T-helper 17 cell (primary cell): ENCODE measurements at regions not wholly inside any gene's neighbourhood (a gene's known extent, or its start where the extent isn't known, plus 50 kb on each side); places are given as distances from the start of the nearest gene placed in this dataset.
A peak's percentile ranks its signal among the peaks of the same experiment; 100 is the strongest.
"Not testable (repeated sequence)": the region's sequence is repeated elsewhere in the genome, so short reads cannot be mapped to it uniquely, and the experiment has no call there.

Experiments used
- ATAC-seq: fragments of 150-1000 bp; cut with Tn5 transposase; 2 replicates; pipeline ENCODE4 v1.10.0; 2021; ENCODE audit warnings: mild to moderate bottlenecking, moderate library complexity
- DNase-seq, 3 donors: peaks; one replicate each; pipeline versions ENCODE4 v3.0.0 to v3.0.0-alpha.2; 2020 to 2021
- H3K9me3 ChIP-seq: one replicate; pipeline ENCODE4 v1.7.0; 2013; ENCODE audit warnings: low read length, mild to moderate bottlenecking; ENCODE audit not compliant: control insufficient read depth, poor library complexity, severe bottlenecking
- H3K27ac Mint-ChIP-seq: one replicate; pipeline ENCODE4 v1.8.0; 2022; ENCODE audit warnings: mild to moderate bottlenecking, moderate library complexity, mixed read lengths
- H3K27me3 Mint-ChIP-seq: one replicate; pipeline ENCODE4 v1.8.0; 2022; ENCODE audit warnings: mixed read lengths
- H3K36me3 Mint-ChIP-seq: one replicate; pipeline ENCODE4 v1.8.0; 2022; ENCODE audit warnings: low read depth, mixed read lengths
- H3K4me1 Mint-ChIP-seq: one replicate; pipeline ENCODE4 v1.8.0; 2022; ENCODE audit warnings: mild to moderate bottlenecking, mixed read lengths
- H3K4me3 Mint-ChIP-seq: one replicate; pipeline ENCODE4 v1.8.0; 2022; ENCODE audit warnings: mild to moderate bottlenecking, moderate library complexity, mixed read lengths

DNA sequence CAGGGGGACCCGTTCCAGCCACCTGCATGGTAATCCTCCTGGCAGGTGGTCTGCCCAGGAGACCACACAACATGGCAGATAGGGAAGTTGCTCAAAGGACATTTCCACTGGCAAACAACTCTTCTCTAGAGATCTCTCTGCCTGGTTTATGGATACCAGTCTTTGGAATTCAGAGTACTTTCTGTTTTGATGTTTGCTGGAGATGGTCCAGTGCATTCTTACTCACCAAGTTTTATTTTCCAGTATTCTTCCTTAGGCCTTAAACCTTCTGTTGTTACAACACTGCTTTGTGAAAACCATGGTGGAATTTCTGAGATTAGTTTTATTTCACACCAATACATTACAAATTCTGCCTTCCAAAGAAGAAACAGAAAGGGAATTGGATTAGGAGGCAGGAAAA lies 428.3 kb downstream of the FUT8 start:
- no peaks in the 10 kb centered on the region for H3K9me3 ChIP-seq
- H3K27ac Mint-ChIP-seq, result no peak overlapping the region
- peaks cover 40% of the 10 kb centered on the region for H3K4me1 Mint-ChIP-seq
- no peaks in the 10 kb centered on the region for H3K27me3 Mint-ChIP-seq
- DNase-seq (no peak), ATAC-seq (no peak)
- H3K4me3 Mint-ChIP-seq, result no peak overlapping the region
- H3K36me3 Mint-ChIP-seq, result peaks cover 2% of the 10 kb centered on the region

DNA sequence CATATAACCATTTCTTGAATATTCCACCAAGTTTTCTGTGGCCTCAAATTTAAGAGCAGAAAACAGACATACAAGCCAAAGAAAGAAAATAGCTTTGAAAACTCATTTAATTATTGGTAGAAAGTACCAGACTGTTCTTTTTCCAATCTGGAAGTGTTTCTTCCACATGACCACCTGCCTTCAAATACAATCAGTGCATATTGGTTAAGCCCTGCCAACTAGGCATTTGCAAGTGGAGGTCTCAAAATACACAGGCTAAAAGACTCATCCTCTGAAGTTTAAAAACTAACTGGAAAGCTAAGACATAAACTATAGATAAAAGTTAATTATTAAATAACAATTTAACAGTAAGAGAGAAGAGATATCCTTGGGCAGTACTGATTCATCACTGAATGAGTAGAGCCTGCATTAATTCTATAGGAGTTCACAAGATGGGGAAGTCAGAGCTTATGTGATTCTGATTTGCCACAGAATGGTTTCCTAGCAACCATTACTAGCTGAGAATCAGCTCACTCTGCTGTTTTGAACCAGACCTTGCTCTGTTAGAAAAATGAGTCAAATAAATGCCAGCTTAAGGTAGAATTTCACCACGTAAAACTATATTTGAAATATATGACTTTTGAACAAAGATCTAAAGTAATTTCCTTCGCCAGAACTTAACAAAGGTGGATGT lies 433.8 kb downstream of the FUT8 start:
- peaks cover 54% of the 10 kb centered on the region for H3K4me1 Mint-ChIP-seq

DNA sequence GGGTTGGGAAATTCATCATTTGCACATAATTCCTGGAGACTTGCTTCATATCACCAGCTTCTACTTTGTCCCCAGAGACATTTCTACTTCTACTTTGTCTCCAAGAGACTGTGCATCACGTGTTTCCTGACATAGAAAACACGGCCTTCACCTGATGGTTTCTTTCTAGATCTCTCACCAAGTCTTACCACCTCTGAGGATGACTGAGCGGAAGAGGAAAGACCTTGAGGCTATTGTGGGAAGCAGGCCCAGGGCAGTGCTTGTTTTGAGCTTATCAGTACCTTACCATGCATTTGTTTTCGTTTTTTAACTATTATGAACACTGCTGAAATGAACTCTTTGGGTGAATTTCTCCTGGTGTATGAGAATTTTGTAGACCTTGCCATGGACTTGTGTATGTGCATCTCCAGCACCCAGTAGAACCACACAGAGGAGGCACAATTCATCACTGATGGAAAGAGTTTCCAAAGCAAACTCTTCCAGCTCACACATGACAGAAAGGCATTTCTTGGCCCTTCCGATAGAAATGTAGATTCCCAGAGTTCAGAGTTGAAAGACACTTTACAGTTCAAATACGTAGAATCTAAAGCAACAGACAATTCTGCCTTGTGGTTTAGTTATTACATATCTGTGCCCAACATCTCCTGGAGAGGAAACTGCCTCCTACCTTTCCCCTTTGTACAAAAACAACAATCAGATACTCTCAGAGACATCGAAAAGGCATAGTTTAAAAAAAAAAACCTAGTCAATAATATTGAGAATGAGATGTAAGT lies 434.7 kb downstream of the FUT8 start:
- peak; percentile 89 for ATAC-seq
- no peaks in the 10 kb centered on the region for H3K9me3 ChIP-seq
- no peaks in the 10 kb centered on the region for H3K27me3 Mint-ChIP-seq
- peak; percentile 19 to 60 (median 50) for DNase-seq
- peak overlapping the region; percentile 90 for H3K4me3 Mint-ChIP-seq
- no peaks in the 10 kb centered on the region for H3K36me3 Mint-ChIP-seq
- H3K4me1 Mint-ChIP-seq, result peaks cover 53% of the 10 kb centered on the region
- H3K27ac Mint-ChIP-seq, result peak overlapping the region; percentile 97

More for the DNA sequence above, 433.8 kb downstream of the FUT8 start:
- H3K36me3 Mint-ChIP-seq, result no peaks in the 10 kb centered on the region
- H3K9me3 ChIP-seq, result no peaks in the 10 kb centered on the region
- ATAC-seq (peak; percentile 65), DNase-seq (no peak)
- peak overlapping the region; percentile 97 for H3K27ac Mint-ChIP-seq
- H3K27me3 Mint-ChIP-seq, result no peaks in the 10 kb centered on the region
- peak overlapping the region; percentile 90 for H3K4me3 Mint-ChIP-seq

DNA sequence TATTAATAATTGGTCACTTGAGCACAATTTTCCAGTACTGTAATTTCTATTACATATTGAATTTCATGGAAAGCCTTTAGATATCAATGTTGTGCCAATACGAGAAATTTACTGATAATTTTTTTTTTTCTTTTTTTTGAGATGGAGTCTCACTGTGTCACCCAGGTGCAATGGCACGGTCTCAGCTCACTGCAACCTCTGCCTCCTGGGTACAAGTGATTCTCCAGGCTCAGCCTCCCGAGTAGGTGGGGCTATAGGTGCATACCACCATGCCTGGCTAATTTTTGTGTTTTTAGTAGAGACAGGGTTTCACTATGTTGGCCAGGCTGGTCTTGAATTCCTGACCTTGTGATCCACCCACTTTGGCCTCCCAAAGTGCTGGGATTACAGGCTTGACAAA lies 435.4 kb downstream of the FUT8 start:
- DNase-seq, H3K9me3 ChIP-seq, H3K27me3 Mint-ChIP-seq, ATAC-seq, H3K36me3 Mint-ChIP-seq, H3K4me3 Mint-ChIP-seq: not testable (repeated sequence)
- Mint-ChIP-seq H3K27ac (peak overlapping the region; percentile 97), H3K4me1 (peaks cover 46% of the 10 kb centered on the region)

DNA sequence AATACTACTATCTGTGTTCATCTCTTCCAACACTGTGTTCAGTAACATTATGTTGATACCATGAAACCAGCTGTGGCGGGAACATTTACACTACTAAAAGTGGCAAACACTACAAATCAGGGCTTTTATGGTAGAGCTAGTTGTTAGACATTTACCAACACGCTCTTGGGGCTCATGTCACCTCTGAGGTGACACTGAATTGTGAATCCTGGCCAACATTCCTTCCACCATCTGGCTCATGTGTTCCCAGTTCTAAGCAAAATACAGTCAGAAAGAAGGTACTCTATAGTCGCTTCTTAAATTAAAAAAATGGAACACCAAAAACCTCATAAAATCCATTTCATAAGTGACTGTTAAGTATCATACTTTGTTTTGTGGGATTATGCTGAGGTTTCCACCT lies 436.6 kb downstream of the FUT8 start:
- ATAC-seq (no peak), DNase-seq (no peak)
- no peaks in the 10 kb centered on the region for H3K27me3 Mint-ChIP-seq
- peak overlapping the region; percentile 66 for H3K4me3 Mint-ChIP-seq
- H3K9me3 ChIP-seq, result peaks cover 2% of the 10 kb centered on the region
- H3K36me3 Mint-ChIP-seq, result no peaks in the 10 kb centered on the region
- H3K4me1 Mint-ChIP-seq, result peaks cover 42% of the 10 kb centered on the region
- peak overlapping the region; percentile 97 for H3K27ac Mint-ChIP-seq

DNA sequence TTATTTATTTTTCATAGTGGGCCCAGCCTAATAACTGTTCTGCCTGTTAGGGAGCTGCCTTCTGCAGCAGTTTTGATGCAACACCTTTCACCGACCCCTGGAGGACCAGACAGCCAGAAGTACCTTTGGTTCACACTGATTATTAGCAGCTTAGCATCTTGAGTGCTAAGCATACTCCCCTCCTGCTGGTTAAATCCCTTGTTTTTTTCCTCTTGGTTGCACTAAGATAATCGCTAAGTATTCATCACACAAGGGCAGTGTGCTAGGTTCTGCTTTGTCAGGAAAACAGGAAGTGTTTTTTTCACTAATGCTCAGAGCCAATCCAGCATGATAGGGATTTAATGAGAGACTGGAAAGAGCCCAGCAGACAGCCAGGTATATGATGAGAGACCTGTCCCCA lies 437.0 kb downstream of the FUT8 start:
- H3K27ac Mint-ChIP-seq, result peak overlapping the region; percentile 97
- no peaks in the 10 kb centered on the region for H3K27me3 Mint-ChIP-seq
- DNase-seq, result no peak
- H3K4me1 Mint-ChIP-seq, result peaks cover 39% of the 10 kb centered on the region
- H3K36me3 Mint-ChIP-seq, result no peaks in the 10 kb centered on the region
- peaks cover 5% of the 10 kb centered on the region for H3K9me3 ChIP-seq
- ATAC-seq, result no peak
- peak overlapping the region; percentile 66 for H3K4me3 Mint-ChIP-seq

DNA sequence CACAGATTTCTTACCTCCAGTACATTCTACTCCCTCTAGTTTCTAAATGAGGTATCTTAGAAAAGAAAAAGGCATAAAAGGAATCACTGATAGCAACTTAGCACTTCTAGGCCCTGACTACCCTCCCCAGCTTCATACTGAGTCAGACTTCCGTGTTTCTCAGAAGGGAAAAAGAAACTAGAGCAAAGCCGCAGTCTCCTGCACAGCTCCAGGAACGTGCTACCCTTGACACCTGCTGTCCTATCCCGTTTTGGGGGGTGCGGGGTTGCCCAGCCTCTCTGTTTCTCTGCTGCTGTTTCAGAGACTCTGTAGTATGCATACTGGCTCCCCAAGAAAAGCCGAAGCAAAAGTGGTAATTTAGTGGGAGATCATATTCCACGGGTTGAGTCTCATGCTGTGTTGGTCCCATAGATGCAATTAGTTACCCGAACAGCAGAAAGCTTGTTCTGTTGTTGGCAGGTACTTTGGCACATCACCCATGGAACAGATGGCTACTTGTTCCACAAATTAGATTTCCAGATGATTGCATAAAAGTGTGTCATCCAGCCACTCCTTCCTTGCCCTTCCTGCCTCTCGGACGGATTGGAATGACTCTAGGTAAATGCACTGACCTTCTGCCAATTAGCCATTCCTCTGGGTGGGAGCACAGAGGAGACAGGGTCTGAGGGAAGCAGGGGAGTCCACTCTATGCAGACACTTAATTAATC lies 438.1 kb downstream of the FUT8 start:
- H3K36me3 Mint-ChIP-seq, result no peaks in the 10 kb centered on the region

DNA sequence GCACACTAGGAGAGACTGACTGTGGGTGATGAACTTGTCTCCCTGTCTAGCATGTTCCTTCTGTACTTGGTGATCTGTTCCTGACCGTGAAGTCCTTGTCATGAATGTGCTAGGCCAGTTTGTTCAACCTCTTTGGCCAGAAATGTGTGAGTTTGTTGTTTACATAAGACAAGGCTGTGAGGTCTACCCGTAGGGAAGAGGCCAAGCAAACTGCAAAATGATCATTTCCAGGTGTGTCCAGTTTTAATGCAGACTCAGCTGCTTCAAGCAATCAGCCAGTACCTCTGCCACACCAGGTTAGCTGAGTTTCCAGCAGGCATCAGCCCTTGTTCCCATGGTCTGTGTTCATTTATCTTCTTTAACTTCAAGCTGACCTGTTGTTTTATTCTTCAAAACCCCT lies 440.2 kb downstream of the FUT8 start:
- ATAC-seq (no peak), DNase-seq (no peak)
- Mint-ChIP-seq H3K27me3 (no peaks in the 10 kb centered on the region), H3K27ac (peak overlapping the region; percentile 61), H3K4me1 (peaks cover 24% of the 10 kb centered on the region), H3K4me3 (no peak overlapping the region), H3K36me3 (no peaks in the 10 kb centered on the region)
- H3K9me3 ChIP-seq, result peaks cover 5% of the 10 kb centered on the region

More for the DNA sequence above, 438.1 kb downstream of the FUT8 start:
- peak overlapping the region; percentile 66 for H3K4me3 Mint-ChIP-seq
- H3K27ac Mint-ChIP-seq, result peak overlapping the region; percentile 97
- peaks cover 36% of the 10 kb centered on the region for H3K4me1 Mint-ChIP-seq
- DNase-seq, result peak in 2 of 3 donors; percentile 20 to 35
- ATAC-seq, result peak; percentile 51
- no peaks in the 10 kb centered on the region for H3K27me3 Mint-ChIP-seq
- peaks cover 5% of the 10 kb centered on the region for H3K9me3 ChIP-seq

DNA sequence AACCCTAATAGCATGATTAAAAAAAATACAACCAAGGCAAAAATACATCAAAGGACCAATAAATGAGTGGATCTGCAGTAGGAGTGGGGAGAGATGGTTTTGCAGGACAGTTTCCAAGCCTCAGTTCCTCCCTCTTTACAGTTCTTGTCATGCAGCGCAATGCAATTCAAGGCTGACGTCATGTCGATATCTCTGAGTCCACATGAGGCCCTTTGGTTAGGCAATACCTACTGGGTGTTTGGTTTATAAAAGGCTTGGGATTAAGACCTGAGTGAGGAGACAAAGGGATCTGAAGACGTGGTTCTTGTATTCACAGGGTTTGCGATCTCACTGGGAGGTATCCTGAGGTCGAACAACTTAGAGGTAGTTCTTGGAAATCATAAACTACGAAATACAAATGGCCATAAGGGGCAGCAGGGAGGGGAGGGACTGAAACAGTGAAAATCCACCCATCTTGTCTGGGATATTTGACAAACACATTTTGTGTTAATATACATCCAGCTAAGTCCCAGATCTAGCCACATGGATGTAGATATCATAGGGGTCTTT lies 441.0 kb downstream of the FUT8 start:
- Mint-ChIP-seq H3K4me1 (peaks cover 24% of the 10 kb centered on the region), H3K27ac (no peak overlapping the region), H3K27me3 (no peaks in the 10 kb centered on the region), H3K36me3 (no peaks in the 10 kb centered on the region), H3K4me3 (no peak overlapping the region)
- ATAC-seq, result no peak
- DNase-seq, result no peak
- peaks cover 5% of the 10 kb centered on the region for H3K9me3 ChIP-seq

DNA sequence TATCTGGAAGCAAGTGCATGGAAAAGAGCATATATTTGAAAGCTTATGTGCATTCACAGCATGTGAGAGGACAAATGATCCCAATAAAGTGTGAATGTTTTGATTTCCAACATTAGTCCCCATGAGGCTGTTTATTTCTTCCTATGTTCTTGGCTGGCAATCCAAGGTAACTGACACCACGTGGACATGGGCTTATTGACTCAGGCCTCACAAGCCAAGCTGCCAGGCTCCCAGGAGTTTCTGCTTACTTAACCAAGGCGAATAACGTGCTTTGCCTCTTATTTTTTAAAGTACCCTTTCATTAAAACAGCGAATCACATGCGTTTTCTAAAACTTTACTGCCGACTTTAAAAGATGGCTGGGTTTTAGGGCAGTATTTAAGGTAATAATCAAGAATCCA lies 441.7 kb downstream of the FUT8 start:
- H3K4me3 Mint-ChIP-seq, result no peak overlapping the region
- no peak for ATAC-seq
- H3K27me3 Mint-ChIP-seq, result no peaks in the 10 kb centered on the region
- peaks cover 20% of the 10 kb centered on the region for H3K4me1 Mint-ChIP-seq
- H3K9me3 ChIP-seq, result peaks cover 5% of the 10 kb centered on the region
- peaks cover 1% of the 10 kb centered on the region for H3K36me3 Mint-ChIP-seq
- no peak overlapping the region for H3K27ac Mint-ChIP-seq
- no peak for DNase-seq

DNA sequence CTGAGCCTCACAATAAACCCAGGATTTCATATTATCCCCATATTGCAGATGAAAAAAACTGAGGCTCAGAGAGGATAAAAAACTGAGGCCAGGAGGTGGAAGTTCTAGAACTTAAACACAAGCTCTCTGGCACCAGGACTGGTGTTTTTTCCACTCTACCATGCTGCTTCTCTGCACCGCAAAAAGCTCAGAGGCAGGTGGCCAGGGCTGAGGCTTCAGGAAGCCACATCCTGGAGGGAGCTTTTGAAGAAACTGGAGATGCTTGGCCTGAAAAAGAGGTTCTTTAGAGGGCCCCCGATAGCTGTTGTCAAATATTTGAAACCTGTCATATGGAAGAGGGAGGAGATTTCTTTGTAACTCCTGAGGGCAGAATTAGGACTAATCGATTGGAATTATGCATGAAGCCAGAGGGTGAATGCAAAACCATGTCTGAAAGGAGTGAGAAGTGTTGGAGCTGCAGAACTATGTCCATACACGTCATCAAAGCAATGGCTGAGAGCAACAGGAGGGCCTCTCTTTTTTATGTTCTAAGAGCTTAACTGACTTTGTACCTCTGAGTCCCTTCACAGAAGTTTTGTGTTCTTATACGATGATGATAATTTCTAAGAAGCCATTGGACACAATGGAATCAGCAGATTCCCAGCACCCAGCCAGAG lies 448.6 kb downstream of the FUT8 start:
- Mint-ChIP-seq H3K27ac (peak overlapping the region; percentile 91), H3K36me3 (peaks cover 2% of the 10 kb centered on the region), H3K4me3 (peak overlapping the region; percentile 31), H3K27me3 (no peaks in the 10 kb centered on the region), H3K4me1 (peaks cover 42% of the 10 kb centered on the region)
- DNase-seq (no peak), ATAC-seq (peak; percentile 73)
- no peaks in the 10 kb centered on the region for H3K9me3 ChIP-seq

DNA sequence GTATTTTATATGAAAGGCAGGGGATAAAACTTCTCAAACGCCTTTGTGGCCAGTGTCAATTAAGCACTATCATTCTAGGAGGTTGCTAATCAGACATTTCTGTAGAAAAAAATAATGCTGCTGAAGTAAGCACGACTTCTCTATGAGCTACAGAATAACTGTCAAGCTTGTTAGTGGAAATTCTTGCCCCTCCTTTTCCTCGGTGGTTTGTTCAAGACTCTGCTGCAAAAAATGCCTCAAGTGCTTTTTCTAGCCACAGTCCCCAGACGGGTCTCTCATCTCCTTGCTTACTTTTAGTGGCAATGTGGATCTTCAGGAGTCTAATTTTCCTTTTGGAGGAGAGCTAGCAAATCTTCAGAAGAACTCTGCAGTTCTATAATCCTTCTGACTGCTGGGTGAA lies 452.0 kb downstream of the FUT8 start:
- no peaks in the 10 kb centered on the region for H3K36me3 Mint-ChIP-seq
- DNase-seq (no peak), ATAC-seq (no peak)
- no peak overlapping the region for H3K4me3 Mint-ChIP-seq
- peaks cover 43% of the 10 kb centered on the region for H3K4me1 Mint-ChIP-seq
- peak overlapping the region; percentile 81 for H3K27ac Mint-ChIP-seq
- no peaks in the 10 kb centered on the region for H3K9me3 ChIP-seq
- no peaks in the 10 kb centered on the region for H3K27me3 Mint-ChIP-seq

DNA sequence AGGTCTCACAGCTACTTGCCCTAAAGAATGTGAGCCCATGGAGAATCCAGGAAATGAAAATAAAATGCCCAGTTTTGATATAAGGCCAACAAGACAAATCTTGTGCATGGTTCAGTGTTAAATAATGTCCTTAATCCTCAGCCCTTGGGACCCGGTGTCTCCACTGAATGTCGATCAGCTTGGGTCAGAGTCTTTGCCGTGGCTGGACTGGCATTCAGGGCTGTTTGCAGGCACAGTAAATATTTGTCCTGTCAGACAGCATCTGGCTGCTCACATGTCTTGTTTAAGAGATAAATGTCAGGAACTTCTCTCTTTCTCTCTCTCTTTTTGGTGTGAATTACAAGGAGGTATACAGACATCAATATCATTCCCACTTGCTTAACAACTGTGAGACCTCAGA lies 452.5 kb downstream of the FUT8 start:
- Mint-ChIP-seq H3K27me3 (no peaks in the 10 kb centered on the region), H3K4me1 (peaks cover 43% of the 10 kb centered on the region), H3K4me3 (no peak overlapping the region), H3K27ac (peak overlapping the region; percentile 81), H3K36me3 (no peaks in the 10 kb centered on the region)
- DNase-seq, result no peak
- no peaks in the 10 kb centered on the region for H3K9me3 ChIP-seq
- ATAC-seq, result no peak
